ENCODE measurements at regions not wholly inside any gene's neighbourhood (a gene's known extent, or its start where the extent isn't known, plus 50 kb on each side); places are given as distances from the start of the nearest gene placed in this dataset.

GRCh38 chr13:78176880-78177279 lies 258.2 kb upstream of the EDNRB start:
- no peak for TF ChIP-seq CTCF (IDR thresholded peaks at IDR 0.05; ENCODE audit: poor library complexity, severe bottlenecking)
- no peaks in the 10 kb centered on the region for H3K36me3 ChIP-seq (ENCODE audit: low read depth)
- no peaks in the 10 kb centered on the region for H3K27me3 ChIP-seq (ENCODE audit: insufficient read depth, poor library complexity, severe bottlenecking)
- DNase-seq (ENCODE audit: low spot score) (no peak), ATAC-seq (ENCODE audit: low read depth) (no peak)
- H3K4me1 ChIP-seq (ENCODE audit: insufficient read depth, poor library complexity, severe bottlenecking): no peaks in the 10 kb centered on the region
- H3K9me3 ChIP-seq (ENCODE audit: severe bottlenecking): no peaks in the 10 kb centered on the region
- no peak overlapping the region for H3K27ac ChIP-seq (ENCODE audit: poor library complexity, severe bottlenecking)
- no peak overlapping the region for H3K4me3 ChIP-seq (ENCODE audit: severe bottlenecking)

- H3K27ac ChIP-seq (ENCODE audit: poor library complexity, severe bottlenecking): no peak overlapping the region
- no peak for ATAC-seq (ENCODE audit: low read depth)
- no peak overlapping the region for H3K4me3 ChIP-seq (ENCODE audit: severe bottlenecking)
- no peaks in the 10 kb centered on the region for H3K27me3 ChIP-seq (ENCODE audit: insufficient read depth, poor library complexity, severe bottlenecking)
- no peaks in the 10 kb centered on the region for H3K36me3 ChIP-seq (ENCODE audit: low read depth)
- TF ChIP-seq CTCF (IDR thresholded peaks at IDR 0.05; ENCODE audit: poor library complexity, severe bottlenecking): no peak
- H3K4me1 ChIP-seq (ENCODE audit: insufficient read depth, poor library complexity, severe bottlenecking): no peaks in the 10 kb centered on the region
- no peak for DNase-seq (ENCODE audit: low spot score)
- H3K9me3 ChIP-seq (ENCODE audit: severe bottlenecking): no peaks in the 10 kb centered on the region
Observed at GRCh38 chr13:78169386-78169785, 250.8 kb upstream of the EDNRB start.

GRCh38 chr13:78168981-78169380 lies 250.3 kb upstream of the EDNRB start:
- TF ChIP-seq CTCF (IDR thresholded peaks at IDR 0.05; ENCODE audit: poor library complexity, severe bottlenecking): no peak
- DNase-seq (ENCODE audit: low spot score) (no peak), ATAC-seq (ENCODE audit: low read depth) (no peak)
- no peak overlapping the region for H3K27ac ChIP-seq (ENCODE audit: poor library complexity, severe bottlenecking)
- no peak overlapping the region for H3K4me3 ChIP-seq (ENCODE audit: severe bottlenecking)
- H3K27me3 ChIP-seq (ENCODE audit: insufficient read depth, poor library complexity, severe bottlenecking): no peaks in the 10 kb centered on the region
- no peaks in the 10 kb centered on the region for H3K36me3 ChIP-seq (ENCODE audit: low read depth)
- no peaks in the 10 kb centered on the region for H3K4me1 ChIP-seq (ENCODE audit: insufficient read depth, poor library complexity, severe bottlenecking)
- no peaks in the 10 kb centered on the region for H3K9me3 ChIP-seq (ENCODE audit: severe bottlenecking)

- ATAC-seq (ENCODE audit: low read depth): no peak
- no peak overlapping the region for H3K27ac ChIP-seq (ENCODE audit: poor library complexity, severe bottlenecking)
Observed at GRCh38 chr13:78161266-78161665, 242.6 kb upstream of the EDNRB start.

DNA sequence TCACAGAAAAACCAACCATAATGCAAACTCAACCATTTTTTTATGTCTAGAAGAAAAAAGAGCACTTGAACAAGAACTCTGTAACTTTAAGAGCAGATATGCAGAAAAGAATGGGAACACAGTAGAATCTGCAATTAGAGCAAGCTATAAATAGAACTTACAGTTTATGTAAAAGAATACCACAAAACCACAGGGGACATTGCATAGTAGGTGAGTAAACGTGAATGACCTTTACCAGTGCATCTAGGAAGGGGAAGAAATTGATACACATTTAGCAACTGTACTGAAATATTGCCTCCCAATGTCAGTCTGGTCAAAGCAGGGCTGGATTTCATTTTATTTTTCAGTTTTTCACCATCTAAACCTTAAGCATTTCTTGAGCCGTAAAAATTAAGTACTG lies 242.2 kb upstream of the EDNRB start:
- peak; percentile 69 for ATAC-seq (ENCODE audit: low read depth)
- Histone ChIP-seq H3K9me3 (ENCODE audit: severe bottlenecking) (no peaks in the 10 kb centered on the region), H3K4me3 (ENCODE audit: severe bottlenecking) (no peak overlapping the region), H3K27me3 (ENCODE audit: insufficient read depth, poor library complexity, severe bottlenecking) (no peaks in the 10 kb centered on the region), H3K36me3 (ENCODE audit: low read depth) (no peaks in the 10 kb centered on the region), H3K27ac (ENCODE audit: poor library complexity, severe bottlenecking) (no peak overlapping the region), H3K4me1 (ENCODE audit: insufficient read depth, poor library complexity, severe bottlenecking) (no peaks in the 10 kb centered on the region)
- no peak for TF ChIP-seq CTCF (IDR thresholded peaks at IDR 0.05; ENCODE audit: poor library complexity, severe bottlenecking)
- no peak for DNase-seq (ENCODE audit: low spot score)

More at GRCh38 chr13:78161266-78161665, 242.6 kb upstream of the EDNRB start:
- no peak for DNase-seq (ENCODE audit: low spot score)
- Histone ChIP-seq H3K27me3 (ENCODE audit: insufficient read depth, poor library complexity, severe bottlenecking) (no peaks in the 10 kb centered on the region), H3K9me3 (ENCODE audit: severe bottlenecking) (no peaks in the 10 kb centered on the region), H3K4me3 (ENCODE audit: severe bottlenecking) (no peak overlapping the region), H3K36me3 (ENCODE audit: low read depth) (no peaks in the 10 kb centered on the region), H3K4me1 (ENCODE audit: insufficient read depth, poor library complexity, severe bottlenecking) (no peaks in the 10 kb centered on the region)
- no peak for TF ChIP-seq CTCF (IDR thresholded peaks at IDR 0.05; ENCODE audit: poor library complexity, severe bottlenecking)

Data from RWPE2 (cell line).